NCI-H748 (cell line): ENCODE measurements at regions not wholly inside any gene's neighbourhood (a gene's known extent, or its start where the extent isn't known, plus 50 kb on each side); places are given as distances from the start of the nearest gene placed in this dataset.
A peak's percentile ranks its signal among the peaks of the same experiment; 100 is the strongest.

Source experiments
- DNase-seq: peaks from one replicate; lab custom pipeline; 2025; ENCODE audit not compliant: unreplicated experiment; lab: John Stamatoyannopoulos, UW

- DNase-seq: no peak
Measured at GRCh38 chr16:62240722-62241121, 204.5 kb upstream of the CDH8 start.

DNA sequence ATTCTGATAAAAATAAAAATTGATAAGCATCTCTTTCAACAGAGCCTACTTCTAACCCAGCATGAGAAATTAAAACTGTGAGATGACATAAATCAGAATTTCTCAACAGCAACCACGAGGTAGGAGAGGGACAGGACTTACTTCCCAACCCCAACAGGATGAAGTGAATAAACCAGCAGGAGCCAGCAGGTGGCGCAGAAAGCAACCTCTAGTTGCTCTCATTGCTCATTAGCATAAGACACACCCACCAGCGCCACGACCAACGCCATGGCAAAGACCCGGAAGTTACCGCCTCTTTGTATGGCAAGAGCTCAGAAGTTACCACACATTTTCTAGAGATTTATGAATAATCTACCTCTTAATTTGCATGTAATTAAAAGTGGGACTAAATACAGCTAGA, 189.4 kb upstream of the CDH8 start:
- peak; percentile 86 for DNase-seq

DNA sequence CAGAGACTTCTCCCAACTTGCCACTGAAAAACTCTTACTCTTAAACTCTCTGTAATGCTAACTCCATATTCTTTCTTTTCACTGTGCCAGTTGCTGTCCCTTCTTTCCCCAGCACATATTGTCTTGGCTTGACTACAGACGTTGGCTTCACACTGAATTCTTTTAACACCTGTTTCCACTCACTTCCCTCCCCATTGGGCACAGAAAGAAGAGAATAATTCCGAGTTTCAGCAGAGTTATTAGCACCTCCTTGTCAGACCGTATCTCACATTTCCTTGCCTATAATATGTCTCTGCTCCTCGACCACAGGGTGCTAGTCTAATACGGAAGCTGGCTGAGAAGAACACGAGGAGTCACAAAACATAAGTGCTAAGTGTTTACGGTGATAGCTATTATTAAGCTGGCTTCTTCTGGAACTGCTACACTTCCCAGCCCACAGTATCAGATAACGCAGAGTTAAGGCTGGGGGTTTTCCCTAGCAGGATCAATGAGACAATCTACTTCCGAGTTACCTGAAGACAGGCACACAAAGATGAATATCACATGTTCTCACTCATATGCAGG, 188.5 kb upstream of the CDH8 start:
- no peak for DNase-seq

GRCh38 chr16:62216837-62217236, 180.6 kb upstream of the CDH8 start:
- no peak for DNase-seq

DNA sequence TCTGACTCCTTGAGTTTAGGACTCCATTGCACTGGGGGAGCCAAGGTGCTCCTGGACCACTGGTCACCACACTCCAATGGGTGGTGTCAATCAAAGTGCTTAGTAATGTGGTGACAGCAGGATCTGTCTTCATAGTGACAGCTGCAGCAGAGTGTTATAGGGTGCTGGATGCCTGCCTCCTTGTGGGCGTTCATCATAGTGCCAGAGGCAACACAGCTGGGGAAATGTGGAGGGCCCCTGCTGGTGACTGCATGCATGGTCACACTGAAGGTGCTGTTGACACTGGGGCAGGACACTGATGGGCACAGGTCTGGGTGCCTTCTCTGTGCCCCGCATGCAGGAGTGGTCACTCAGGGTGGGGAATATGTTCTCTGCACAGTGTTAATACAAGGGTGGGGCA, 177.5 kb upstream of the CDH8 start:
- peak; percentile 7 for DNase-seq

DNA sequence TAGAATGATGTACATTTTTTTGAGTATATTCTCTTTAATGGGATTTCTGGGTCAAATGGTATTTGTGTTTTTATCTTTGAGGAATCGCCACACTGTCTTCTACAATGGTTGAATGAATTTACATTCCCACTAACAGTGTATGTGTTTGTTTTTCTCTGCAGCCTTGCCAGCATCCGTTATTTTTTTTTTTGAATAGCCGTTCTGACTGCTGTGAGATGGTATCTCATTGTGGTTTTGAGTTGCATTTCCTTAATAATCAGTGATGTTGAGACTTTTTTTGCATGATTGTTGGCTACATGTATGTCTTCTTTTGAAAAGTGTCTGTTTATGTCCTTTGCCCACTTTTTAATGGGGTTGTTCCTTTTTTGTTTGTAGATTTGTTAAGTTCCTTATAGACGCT, 172.7 kb upstream of the CDH8 start:
- no peak for DNase-seq

- DNase-seq: no peak
Measured at GRCh38 chr16:62205459-62205858, 169.2 kb upstream of the CDH8 start.

GRCh38 chr16:62201911-62202310, 165.7 kb upstream of the CDH8 start:
- no peak for DNase-seq

DNA sequence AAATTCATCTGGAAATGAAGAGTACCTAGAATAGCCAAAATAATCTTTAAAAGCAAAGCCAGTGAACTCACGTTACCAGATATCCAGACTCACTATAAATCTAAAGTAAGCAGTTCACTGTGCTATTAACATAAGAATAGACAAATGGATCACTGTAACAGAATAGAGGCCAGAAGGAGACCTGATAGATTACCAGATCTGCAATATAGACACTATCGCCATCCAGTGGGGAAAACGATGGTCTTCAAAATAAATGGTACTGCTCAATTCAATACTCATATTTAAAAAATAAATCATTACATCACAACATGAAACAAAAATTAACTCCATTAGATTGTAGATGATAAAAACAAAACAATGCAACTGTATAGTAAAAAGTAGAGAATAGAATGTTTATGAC, 158.6 kb upstream of the CDH8 start:
- peak; percentile 50 for DNase-seq

GRCh38 chr16:62190426-62190825, 154.2 kb upstream of the CDH8 start:
- peak; percentile 59 for DNase-seq

- DNase-seq: peak; percentile 12
Measured at GRCh38 chr16:62177351-62178203, 141.3 kb upstream of the CDH8 start.

- DNase-seq: no peak
Measured at GRCh38 chr16:62170642-62171041, 134.4 kb upstream of the CDH8 start.

GRCh38 chr16:62167551-62167950, 131.3 kb upstream of the CDH8 start:
- no peak for DNase-seq

DNA sequence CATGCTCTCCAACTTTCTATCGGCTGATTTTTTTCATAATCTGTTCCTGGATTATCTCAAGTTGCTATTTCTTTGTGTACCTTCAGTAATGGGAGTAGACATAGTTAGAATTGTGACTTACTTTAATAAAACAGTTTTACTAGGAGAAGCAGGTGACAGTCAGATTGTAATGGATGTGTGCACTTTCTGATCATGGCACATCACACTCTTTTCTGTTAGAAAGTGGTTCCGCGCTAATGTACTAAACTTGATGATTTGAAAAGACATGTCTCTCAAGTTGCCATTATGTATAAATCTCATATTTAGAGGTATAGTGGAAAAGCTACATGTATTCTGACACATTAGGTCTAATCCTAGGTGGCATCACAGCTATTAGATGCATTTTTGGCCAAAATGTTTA, 121.3 kb upstream of the CDH8 start:
- DNase-seq: no peak

- no peak for DNase-seq
Measured at GRCh38 chr16:62156971-62157370, 120.7 kb upstream of the CDH8 start.

DNA sequence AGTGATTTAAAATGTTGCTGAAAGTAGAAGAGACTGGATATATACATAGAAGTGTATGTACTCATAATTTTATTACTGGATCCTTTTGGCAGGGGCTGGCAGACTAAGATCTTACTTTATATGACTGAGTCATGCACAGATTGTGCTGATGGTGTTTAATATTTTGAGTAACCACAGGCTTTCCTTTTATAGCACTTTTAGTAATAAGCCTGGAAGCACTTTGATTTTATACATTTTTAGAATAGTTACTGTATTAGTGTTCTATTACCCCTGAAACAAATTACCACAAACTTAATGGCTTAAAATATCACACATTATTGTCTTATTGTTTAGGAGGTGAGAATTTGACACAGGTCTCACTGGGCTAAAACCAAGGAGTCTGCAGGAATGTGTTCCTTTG, 113.4 kb upstream of the CDH8 start:
- no peak for DNase-seq

GRCh38 chr16:62137996-62138395, 101.8 kb upstream of the CDH8 start:
- no peak for DNase-seq

GRCh38 chr16:62135911-62136310, 99.7 kb upstream of the CDH8 start:
- no peak for DNase-seq

GRCh38 chr16:62135446-62135845, 99.2 kb upstream of the CDH8 start:
- no peak for DNase-seq

DNA sequence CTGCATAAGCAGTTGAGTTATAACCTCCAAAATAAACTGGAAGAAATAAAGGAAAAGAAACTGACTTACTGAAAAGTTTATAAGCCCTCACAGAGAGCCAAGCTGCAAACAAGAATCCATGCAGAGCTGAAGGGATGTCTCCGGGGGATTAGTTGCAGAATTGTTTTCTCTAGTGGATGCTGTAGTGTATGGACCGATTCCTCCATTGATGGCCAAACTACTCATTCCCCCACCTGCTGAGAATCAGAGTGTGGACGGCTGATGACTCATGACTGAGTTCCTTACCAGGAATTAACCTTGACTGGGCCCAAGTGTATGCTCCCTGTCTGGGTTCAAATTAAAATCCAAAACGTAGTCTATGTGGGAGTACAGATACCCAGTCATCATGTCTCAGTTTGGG, 93.9 kb upstream of the CDH8 start:
- DNase-seq: no peak

DNA sequence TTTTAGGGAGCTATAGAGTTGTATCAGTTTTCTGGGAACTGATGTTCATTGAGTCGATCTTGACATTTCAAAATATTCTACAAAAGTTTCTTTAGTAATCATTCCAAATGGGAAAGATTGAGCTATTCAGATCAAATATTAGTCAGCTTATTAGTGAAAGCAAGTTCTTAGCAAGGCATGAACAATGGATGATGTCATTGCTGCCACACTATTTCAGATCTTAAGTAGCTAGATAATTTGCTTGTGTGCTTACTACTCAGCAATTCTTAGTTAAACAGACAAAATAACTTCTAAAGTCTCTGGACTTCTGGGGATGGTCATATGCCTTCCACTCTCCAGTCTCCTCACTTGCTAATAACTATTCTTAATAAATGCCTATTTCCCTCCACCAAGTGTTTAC, 69.0 kb upstream of the CDH8 start:
- no peak for DNase-seq

- DNase-seq: no peak
Measured at GRCh38 chr16:62102588-62102987, 66.3 kb upstream of the CDH8 start.

DNA sequence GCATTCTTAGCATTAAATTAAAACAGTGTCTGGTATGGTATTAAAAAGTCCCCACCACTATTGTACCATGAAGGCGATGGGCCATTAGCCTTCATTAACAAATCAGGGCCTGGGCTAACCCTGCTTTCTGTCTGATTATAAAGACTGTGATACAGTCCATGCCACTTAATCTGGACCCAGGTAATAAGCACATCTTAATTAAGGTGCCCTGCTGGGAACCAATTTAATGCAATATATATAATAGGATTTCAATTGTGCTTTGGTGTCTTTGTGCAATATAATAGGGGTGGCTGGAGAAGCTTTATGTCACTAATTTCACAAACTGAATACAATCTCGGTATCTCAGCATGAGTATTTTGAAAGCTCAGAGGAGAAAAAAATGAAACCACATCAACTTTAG, 64.4 kb upstream of the CDH8 start:
- peak; percentile 93 for DNase-seq
